CD14-positive monocyte (primary cell): ENCODE measurements at regions not wholly inside any gene's neighbourhood (a gene's known extent, or its start where the extent isn't known, plus 50 kb on each side); places are given as distances from the start of the nearest gene placed in this dataset.

Experiments used
- DNase-seq, 3 donors: peaks; one replicate each; pipeline ENCODE4 v3.0.0-alpha.2; 2011 to 2022
- H2AFZ ChIP-seq: 2 replicates; pipeline ENCODE4 v1.6.0; 2012; ENCODE audit warnings: mild to moderate bottlenecking, low read depth, low read length, inconsistent platforms; ENCODE audit not compliant: insufficient read depth, poor library complexity, severe bottlenecking
- H3K27ac ChIP-seq, 2 donors: 1 replicate in 1 of 2; 2 replicates in 1 of 2; pipeline ENCODE4 v1.5.1; 2012 to 2013; ENCODE audit warnings: low read length in 2 of 2, control low read depth in 1 of 2, inconsistent platforms in 1 of 2, low read depth in 1 of 2, mild to moderate bottlenecking in 1 of 2
- H3K27me3 ChIP-seq, 2 donors: one replicate each; pipeline versions ENCODE4 v1.6.0 to v1.6.1; 2011 to 2013; ENCODE audit warnings: low read length in 2 of 2; ENCODE audit not compliant: control insufficient read depth in 2 of 2, insufficient read depth in 2 of 2
- H3K36me3 ChIP-seq, 2 donors: replicated peaks in 1 of 2; 1 replicate in 1 of 2; 2 replicates in 1 of 2; pipeline versions ENCODE4 v1.5.1 to v1.6.1; 2012 to 2013; ENCODE audit warnings: low read length in 2 of 2, control low read depth in 1 of 2, inconsistent platforms in 1 of 2, mild to moderate bottlenecking in 1 of 2; ENCODE audit not compliant: insufficient read depth in 2 of 2, control insufficient read depth in 1 of 2
- H3K4me1 ChIP-seq, 2 donors: 1 replicate in 1 of 2; 2 replicates in 1 of 2; pipeline versions ENCODE4 v1.5.1 to v1.6.1; 2012 to 2013; ENCODE audit warnings: low read length in 2 of 2, control low read depth in 1 of 2, inconsistent platforms in 1 of 2, mild to moderate bottlenecking in 1 of 2, moderate library complexity in 1 of 2; ENCODE audit not compliant: insufficient read depth in 2 of 2, control insufficient read depth in 1 of 2
- H3K4me2 ChIP-seq: replicated peaks from 2 replicates; pipeline ENCODE3; 2012; ENCODE audit warnings: low read length, moderate library complexity, mild to moderate bottlenecking; ENCODE audit not compliant: poor library complexity, severe bottlenecking; ENCODE audit errors: extremely low read depth
- H3K4me3 ChIP-seq, 3 experiments: fragments of 200-600 bp in 1 of 3; sonication (generic) in 1 of 3; replicated peaks in 1 of 3; 1 replicate in 2 of 3; 2 replicates in 1 of 3; pipeline ENCODE4 v1.5.1; 2011 to 2013; ENCODE audit warnings: low read length in 3 of 3, mild to moderate bottlenecking in 3 of 3, control low read depth in 2 of 3, low read depth in 2 of 3, inconsistent platforms in 1 of 3, moderate library complexity in 1 of 3
- H3K79me2 ChIP-seq: 2 replicates; pipeline ENCODE4 v1.6.0; 2012; ENCODE audit warnings: mild to moderate bottlenecking, control low read depth, inconsistent platforms, low read length, moderate library complexity; ENCODE audit not compliant: insufficient read depth
- H3K9ac ChIP-seq: 2 replicates; pipeline ENCODE4 v1.6.0; 2017; ENCODE audit warnings: low read length, mild to moderate bottlenecking; ENCODE audit not compliant: insufficient read depth, poor library complexity, severe bottlenecking
- H3K9me3 ChIP-seq, 2 donors: replicated peaks in 1 of 2; 1 replicate in 1 of 2; 2 replicates in 1 of 2; pipeline versions ENCODE4 v1.5.1 to v1.6.1; 2012 to 2013; ENCODE audit warnings: low read length in 2 of 2, control low read depth in 1 of 2; ENCODE audit not compliant: control insufficient read depth in 1 of 2, insufficient read depth in 1 of 2
- H4K20me1 ChIP-seq: 2 replicates; pipeline ENCODE4 v1.6.0; 2012; ENCODE audit warnings: mild to moderate bottlenecking, low read length, control low read depth, moderate library complexity; ENCODE audit not compliant: insufficient read depth
- H3K27ac Mint-ChIP-seq, 7 donors: one replicate each; pipeline ENCODE4 v1.8.0; 2020; ENCODE audit warnings: mild to moderate bottlenecking in 7 of 7, mixed read lengths in 7 of 7, moderate library complexity in 6 of 7, inconsistent platforms in 2 of 7
- H3K27me3 Mint-ChIP-seq, 3 donors: one replicate each; pipeline ENCODE4 v1.8.0; 2021 to 2022; ENCODE audit warnings: low read depth in 3 of 3, mild to moderate bottlenecking in 3 of 3, mixed read lengths in 3 of 3, moderate library complexity in 3 of 3, inconsistent platforms in 1 of 3
- H3K36me3 Mint-ChIP-seq, 2 donors: one replicate each; pipeline ENCODE4 v1.8.0; 2020; ENCODE audit warnings: mixed read lengths in 2 of 2, inconsistent platforms in 1 of 2, mild to moderate bottlenecking in 1 of 2
- H3K4me1 Mint-ChIP-seq: one replicate; pipeline ENCODE4 v1.8.0; 2020; ENCODE audit warnings: mild to moderate bottlenecking, mixed read lengths
- H3K4me3 Mint-ChIP-seq, 2 donors: one replicate each; pipeline ENCODE4 v1.8.0; 2020; ENCODE audit warnings: mild to moderate bottlenecking in 2 of 2, mixed read lengths in 2 of 2, moderate library complexity in 1 of 2
- H3K9me3 Mint-ChIP-seq, 7 donors: one replicate each; pipeline ENCODE4 v1.8.0; 2020 to 2022; ENCODE audit warnings: mixed read lengths in 7 of 7, mild to moderate bottlenecking in 6 of 7, moderate library complexity in 6 of 7, inconsistent platforms in 2 of 7
- WGBS: methylation state at CpG from one replicate; pipeline ENCODE4 v1.1.5; 2013; ENCODE audit warnings: missing lambda C conversion rate; ENCODE audit not compliant: insufficient coverage; 5-methylcytosine and 5-hydroxymethylcytosine counted together
- intact Hi-C, 2 donors: fragments of 100-400 bp; cut with micrococcal nuclease; formaldehyde crosslinking; loops; one replicate each; pipeline versions ENCODE4 v1.15.0 to v1.15.1; 2023
- TF ChIP-seq, protein P1 (sequence below): fragments of 200-600 bp; IDR thresholded peaks from one replicate; pipeline ENCODE4 v1.8.0; 2022; ENCODE audit warnings: antibody characterized with exemption, mild to moderate bottlenecking

DNA sequence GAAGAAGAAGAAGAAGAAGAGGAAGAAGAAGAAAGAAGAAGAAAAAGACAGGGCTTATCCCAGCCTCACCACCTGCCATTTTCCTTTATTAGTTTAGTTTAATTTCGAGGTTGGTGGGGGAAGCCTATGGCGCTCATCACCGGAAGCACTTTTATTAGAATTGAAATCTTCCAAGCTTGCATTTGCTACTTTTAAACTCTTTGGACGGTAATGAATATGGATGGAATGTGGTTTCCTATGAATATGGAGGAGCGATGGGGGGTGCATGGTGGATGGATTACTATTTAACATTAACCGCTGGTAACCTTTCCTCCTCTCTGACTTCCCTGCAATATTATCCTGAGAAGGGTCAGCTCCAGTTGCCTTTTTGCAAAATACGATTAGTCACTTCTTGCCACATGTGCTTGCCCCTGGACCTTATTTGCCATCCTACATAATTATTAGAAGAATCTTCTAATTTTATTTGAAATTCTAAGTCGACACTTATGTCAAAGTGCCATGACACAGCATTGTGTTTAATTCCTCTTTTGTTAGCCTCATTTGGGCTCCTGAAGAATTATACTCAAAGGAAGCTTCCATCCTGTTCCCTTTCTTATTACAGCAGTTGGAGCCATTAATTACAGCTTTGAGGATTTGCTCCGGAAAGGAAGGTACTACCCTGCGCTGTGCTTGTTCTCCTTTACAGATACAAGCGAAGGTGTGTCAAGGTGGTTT lies 424.5 kb downstream of the VRK1 start:
- Mint-ChIP-seq H3K36me3 (no peaks in the 10 kb centered on the region), H3K27me3 (peaks cover 34 to 47% (median 39%) of the 10 kb centered on the region in 3 donors), H3K27ac (peak overlapping the region in 1 of 7 donors; percentile 41), H3K9me3 (peaks cover 0 to 14% (median 2%) of the 10 kb centered on the region in 7 donors), H3K4me3 (no peak overlapping the region), H3K4me1 (no peaks in the 10 kb centered on the region)
- H4K20me1 ChIP-seq = no peaks in the 10 kb centered on the region
- H3K27ac ChIP-seq = no peak overlapping the region
- H3K9me3 ChIP-seq = no peaks in the 10 kb centered on the region
- H3K27me3 ChIP-seq = peaks cover 22 to 40% of the 10 kb centered on the region in 2 donors
- H3K36me3 ChIP-seq = no peaks in the 10 kb centered on the region
- no peaks in the 10 kb centered on the region for H3K79me2 ChIP-seq
- TF ChIP-seq, protein P1, sequence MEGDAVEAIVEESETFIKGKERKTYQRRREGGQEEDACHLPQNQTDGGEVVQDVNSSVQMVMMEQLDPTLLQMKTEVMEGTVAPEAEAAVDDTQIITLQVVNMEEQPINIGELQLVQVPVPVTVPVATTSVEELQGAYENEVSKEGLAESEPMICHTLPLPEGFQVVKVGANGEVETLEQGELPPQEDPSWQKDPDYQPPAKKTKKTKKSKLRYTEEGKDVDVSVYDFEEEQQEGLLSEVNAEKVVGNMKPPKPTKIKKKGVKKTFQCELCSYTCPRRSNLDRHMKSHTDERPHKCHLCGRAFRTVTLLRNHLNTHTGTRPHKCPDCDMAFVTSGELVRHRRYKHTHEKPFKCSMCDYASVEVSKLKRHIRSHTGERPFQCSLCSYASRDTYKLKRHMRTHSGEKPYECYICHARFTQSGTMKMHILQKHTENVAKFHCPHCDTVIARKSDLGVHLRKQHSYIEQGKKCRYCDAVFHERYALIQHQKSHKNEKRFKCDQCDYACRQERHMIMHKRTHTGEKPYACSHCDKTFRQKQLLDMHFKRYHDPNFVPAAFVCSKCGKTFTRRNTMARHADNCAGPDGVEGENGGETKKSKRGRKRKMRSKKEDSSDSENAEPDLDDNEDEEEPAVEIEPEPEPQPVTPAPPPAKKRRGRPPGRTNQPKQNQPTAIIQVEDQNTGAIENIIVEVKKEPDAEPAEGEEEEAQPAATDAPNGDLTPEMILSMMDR = no peak
- H2AFZ ChIP-seq = no peak overlapping the region
- intact Hi-C loops = no loop called here
- no CpG with 5 or more reads among the region's 11 CpGs for WGBS
- no peak for DNase-seq
- H3K4me2 ChIP-seq = no peak overlapping the region
- peaks cover 0 to 5% of the 10 kb centered on the region in 2 donors for H3K4me1 ChIP-seq
- H3K4me3 ChIP-seq = no peak overlapping the region
- no peak overlapping the region for H3K9ac ChIP-seq

DNA sequence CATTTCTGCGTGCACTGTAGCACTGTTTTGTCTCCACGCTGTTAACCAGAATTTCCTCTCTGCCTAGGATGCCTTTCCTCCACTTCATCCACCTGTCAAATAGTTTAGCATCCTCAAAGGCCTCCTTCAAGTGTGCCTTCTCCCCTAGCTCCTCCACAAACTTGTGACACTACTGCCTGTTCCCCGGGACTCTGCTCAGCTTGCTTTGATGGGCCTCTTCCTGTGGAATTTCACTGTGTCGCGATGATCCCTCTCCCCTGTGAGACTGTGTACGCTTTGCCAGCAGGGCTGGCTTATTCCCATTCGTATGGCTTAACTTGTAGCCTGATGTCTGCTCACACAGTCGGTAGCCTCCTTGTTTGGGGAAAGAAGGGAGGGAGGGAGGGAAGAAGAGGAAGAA lies 426.8 kb downstream of the VRK1 start:
- Histone ChIP-seq H3K4me1 (peaks cover 0 to under 1% of the 10 kb centered on the region in 2 donors), H2AFZ (no peak overlapping the region), H3K9me3 (no peaks in the 10 kb centered on the region), H3K4me3 (no peak overlapping the region), H3K27me3 (peaks cover 10 to 18% of the 10 kb centered on the region in 2 donors), H3K27ac (no peak overlapping the region), H4K20me1 (no peaks in the 10 kb centered on the region), H3K9ac (no peak overlapping the region), H3K4me2 (no peak overlapping the region), H3K79me2 (no peaks in the 10 kb centered on the region), H3K36me3 (no peaks in the 10 kb centered on the region)
- H3K36me3 Mint-ChIP-seq = no peaks in the 10 kb centered on the region
- H3K27ac Mint-ChIP-seq = no peak overlapping the region
- H3K9me3 Mint-ChIP-seq = peaks cover 0 to 11% (median 2%) of the 10 kb centered on the region in 7 donors
- no peaks in the 10 kb centered on the region for H3K4me1 Mint-ChIP-seq
- H3K4me3 Mint-ChIP-seq = no peak overlapping the region
- TF ChIP-seq, protein P1 = no peak
- intact Hi-C loops = no loop called here
- WGBS = 35% methylated on average over 8 of the region's 8 CpGs
- DNase-seq = no peak
- H3K27me3 Mint-ChIP-seq = peaks cover 14 to 26% (median 18%) of the 10 kb centered on the region in 3 donors
